Colonic mucosa (tissue), 4 donors: ENCODE measurements at regions not wholly inside any gene's neighbourhood (a gene's known extent, or its start where the extent isn't known, plus 50 kb on each side); places are given as distances from the start of the nearest gene placed in this dataset.

ENCODE experiments used
- DNase-seq: peaks from one replicate; pipeline ENCODE4 v3.0.0-alpha.2; 2020
- H3K27ac ChIP-seq: fragments of 200-600 bp; one replicate; pipeline ENCODE4 v1.8.0; 2021
- H3K27me3 ChIP-seq: fragments of 200-600 bp; one replicate; pipeline ENCODE4 v1.8.0; 2021
- H3K36me3 ChIP-seq: fragments of 200-600 bp; one replicate; pipeline ENCODE4 v1.8.0; 2021
- H3K4me1 ChIP-seq: fragments of 200-600 bp; one replicate; pipeline ENCODE4 v1.8.0; 2021; ENCODE audit warnings: mild to moderate bottlenecking
- H3K4me3 ChIP-seq: fragments of 200-600 bp; one replicate; pipeline ENCODE4 v1.8.0; 2021
- H3K9ac ChIP-seq, 2 donors: one replicate each; pipeline ENCODE4 v1.7.0; 2013; ENCODE audit warnings: control low read depth in 2 of 2, low read depth in 2 of 2, low read length in 2 of 2
- H3K9me3 ChIP-seq: fragments of 200-600 bp; one replicate; pipeline ENCODE4 v1.8.0; 2021
- intact Hi-C: fragments of 100-400 bp; cut with DNase I; formaldehyde crosslinking; loops from one replicate; pipeline ENCODE4 v1.14.1; 2022
- TF ChIP-seq, protein P1 (sequence below): fragments of 200-600 bp; IDR thresholded peaks from one replicate; pipeline ENCODE4 v1.8.0; 2022; ENCODE audit warnings: antibody characterized with exemption, mild to moderate bottlenecking
- donor health status: healthy.
- donor health status: DM: no; HTN: no; CAD: no.
- donor health status: DM: no; HTN: no; CAD: no.

DNA sequence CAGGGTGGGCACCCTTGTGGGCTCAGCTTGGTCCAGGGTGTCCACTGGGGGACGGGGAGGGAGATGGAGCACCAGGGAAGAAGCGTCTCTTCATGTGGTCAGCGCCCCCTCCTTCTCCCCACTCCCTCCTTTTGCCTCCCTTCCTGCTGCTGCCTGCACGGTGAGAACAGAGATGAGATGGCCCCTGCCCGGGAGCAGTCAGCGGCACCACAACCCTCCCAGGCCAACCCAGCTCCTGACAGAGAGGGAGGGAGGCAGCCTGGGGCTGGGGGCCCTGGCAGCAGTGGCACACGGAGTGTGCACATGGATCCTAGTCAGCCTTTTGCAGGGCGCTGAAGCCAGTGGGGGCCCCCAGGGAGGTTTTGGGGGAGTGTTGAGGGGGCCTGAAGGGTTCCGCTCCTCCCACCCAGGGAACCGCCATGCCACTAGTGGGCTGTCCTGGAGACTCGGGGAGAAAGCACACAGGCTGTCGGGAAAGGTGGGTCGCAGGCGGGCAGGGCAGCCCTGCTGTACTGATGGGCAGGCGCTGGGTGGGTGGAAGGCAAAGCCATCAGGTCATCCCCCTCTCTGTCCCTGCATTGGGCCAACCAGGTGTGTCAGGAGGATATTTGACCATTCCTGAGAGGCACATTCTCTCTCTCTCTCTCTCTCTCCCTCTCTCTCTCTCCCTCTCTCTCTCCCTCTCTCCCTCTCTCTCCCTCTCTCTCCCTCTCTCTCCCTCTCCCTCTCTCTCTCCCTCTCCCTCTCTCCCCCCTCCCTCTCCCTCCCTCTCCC lies 94.3 kb upstream of the BHLHE23 start:
- Histone ChIP-seq H3K4me1 (no peaks in the 10 kb centered on the region), H3K9me3 (no peaks in the 10 kb centered on the region), H3K36me3 (no peaks in the 10 kb centered on the region), H3K4me3 (no peak overlapping the region), H3K27ac (no peak overlapping the region), H3K9ac (no peak overlapping the region), H3K27me3 (no peaks in the 10 kb centered on the region)
- intact Hi-C loops = no loop called here
- DNase-seq = no peak
- TF ChIP-seq, protein P1, sequence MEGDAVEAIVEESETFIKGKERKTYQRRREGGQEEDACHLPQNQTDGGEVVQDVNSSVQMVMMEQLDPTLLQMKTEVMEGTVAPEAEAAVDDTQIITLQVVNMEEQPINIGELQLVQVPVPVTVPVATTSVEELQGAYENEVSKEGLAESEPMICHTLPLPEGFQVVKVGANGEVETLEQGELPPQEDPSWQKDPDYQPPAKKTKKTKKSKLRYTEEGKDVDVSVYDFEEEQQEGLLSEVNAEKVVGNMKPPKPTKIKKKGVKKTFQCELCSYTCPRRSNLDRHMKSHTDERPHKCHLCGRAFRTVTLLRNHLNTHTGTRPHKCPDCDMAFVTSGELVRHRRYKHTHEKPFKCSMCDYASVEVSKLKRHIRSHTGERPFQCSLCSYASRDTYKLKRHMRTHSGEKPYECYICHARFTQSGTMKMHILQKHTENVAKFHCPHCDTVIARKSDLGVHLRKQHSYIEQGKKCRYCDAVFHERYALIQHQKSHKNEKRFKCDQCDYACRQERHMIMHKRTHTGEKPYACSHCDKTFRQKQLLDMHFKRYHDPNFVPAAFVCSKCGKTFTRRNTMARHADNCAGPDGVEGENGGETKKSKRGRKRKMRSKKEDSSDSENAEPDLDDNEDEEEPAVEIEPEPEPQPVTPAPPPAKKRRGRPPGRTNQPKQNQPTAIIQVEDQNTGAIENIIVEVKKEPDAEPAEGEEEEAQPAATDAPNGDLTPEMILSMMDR = no peak

GRCh38 chr20:63100174-63100925 lies 93.6 kb upstream of the BHLHE23 start:
- H3K4me3 ChIP-seq = no peak overlapping the region
- TF ChIP-seq, protein P1 = no peak
- H3K27ac ChIP-seq = no peak overlapping the region
- H3K27me3 ChIP-seq = no peaks in the 10 kb centered on the region
- H3K4me1 ChIP-seq = no peaks in the 10 kb centered on the region
- no peak for DNase-seq
- H3K9me3 ChIP-seq = no peaks in the 10 kb centered on the region
- H3K36me3 ChIP-seq = no peaks in the 10 kb centered on the region
- H3K9ac ChIP-seq = no peak overlapping the region
- intact Hi-C loops = no loop called here

GRCh38 chr20:63099456-63100173 lies 92.9 kb upstream of the BHLHE23 start:
- intact Hi-C loops = no loop called here
- H3K9ac ChIP-seq = no peak overlapping the region
- H3K36me3 ChIP-seq = no peaks in the 10 kb centered on the region
- no peaks in the 10 kb centered on the region for H3K27me3 ChIP-seq
- H3K4me3 ChIP-seq = no peak overlapping the region
- H3K27ac ChIP-seq = no peak overlapping the region
- no peaks in the 10 kb centered on the region for H3K4me1 ChIP-seq
- TF ChIP-seq, protein P1 = no peak
- DNase-seq = no peak
- H3K9me3 ChIP-seq = no peaks in the 10 kb centered on the region

GRCh38 chr20:63098195-63098810 lies 91.5 kb upstream of the BHLHE23 start:
- Histone ChIP-seq H3K4me1 (no peaks in the 10 kb centered on the region), H3K27me3 (no peaks in the 10 kb centered on the region), H3K27ac (no peak overlapping the region), H3K9ac (no peak overlapping the region), H3K9me3 (no peaks in the 10 kb centered on the region), H3K4me3 (no peak overlapping the region), H3K36me3 (no peaks in the 10 kb centered on the region)
- DNase-seq = no peak
- TF ChIP-seq, protein P1 = no peak
- intact Hi-C loops = no loop called here

GRCh38 chr20:63097336-63097831 lies 90.6 kb upstream of the BHLHE23 start:
- TF ChIP-seq, protein P1 = no peak
- Histone ChIP-seq H3K36me3 (no peaks in the 10 kb centered on the region), H3K9me3 (no peaks in the 10 kb centered on the region), H3K27me3 (no peaks in the 10 kb centered on the region), H3K4me3 (no peak overlapping the region), H3K9ac (no peak overlapping the region), H3K4me1 (no peaks in the 10 kb centered on the region), H3K27ac (no peak overlapping the region)
- no peak for DNase-seq
- intact Hi-C loops = no loop called here
